HL-60 (cell line): ENCODE measurements at regions not wholly inside any gene's neighbourhood (a gene's known extent, or its start where the extent isn't known, plus 50 kb on each side); places are given as distances from the start of the nearest gene placed in this dataset.

Experiments
- TF ChIP-seq, protein P1 (sequence below): IDR thresholded peaks from 2 replicates; pipeline ENCODE4 v1.6.1; 2012; ENCODE audit warnings: low read depth; ENCODE audit not compliant: insufficient replicate concordance
- TF ChIP-seq, protein P2 (sequence below): IDR thresholded peaks from one replicate; pipeline ENCODE4 v1.5.1; 2011; ENCODE audit warnings: low read length, control low read depth, inconsistent platforms; ENCODE audit not compliant: insufficient read depth

DNA sequence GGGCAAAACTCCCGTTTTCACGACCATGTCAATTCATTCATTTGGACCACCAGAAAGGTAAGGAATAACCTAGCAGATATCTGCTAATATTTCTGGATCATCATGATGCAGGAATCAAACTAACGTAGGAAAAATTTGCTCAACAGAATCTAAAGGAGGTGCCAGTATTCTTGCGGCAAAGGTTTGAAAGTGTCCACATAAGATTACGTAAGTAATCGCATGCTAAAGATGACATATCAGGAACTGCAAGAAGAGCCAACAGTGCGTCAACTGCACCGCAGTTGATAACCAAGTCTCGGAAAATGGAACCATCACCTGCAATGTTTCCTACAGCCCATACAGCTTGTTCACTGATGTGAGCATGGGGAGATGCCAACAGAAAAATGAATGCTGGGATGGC, 194.1 kb upstream of the ZNF804B start:
- TF ChIP-seq, protein P1, sequence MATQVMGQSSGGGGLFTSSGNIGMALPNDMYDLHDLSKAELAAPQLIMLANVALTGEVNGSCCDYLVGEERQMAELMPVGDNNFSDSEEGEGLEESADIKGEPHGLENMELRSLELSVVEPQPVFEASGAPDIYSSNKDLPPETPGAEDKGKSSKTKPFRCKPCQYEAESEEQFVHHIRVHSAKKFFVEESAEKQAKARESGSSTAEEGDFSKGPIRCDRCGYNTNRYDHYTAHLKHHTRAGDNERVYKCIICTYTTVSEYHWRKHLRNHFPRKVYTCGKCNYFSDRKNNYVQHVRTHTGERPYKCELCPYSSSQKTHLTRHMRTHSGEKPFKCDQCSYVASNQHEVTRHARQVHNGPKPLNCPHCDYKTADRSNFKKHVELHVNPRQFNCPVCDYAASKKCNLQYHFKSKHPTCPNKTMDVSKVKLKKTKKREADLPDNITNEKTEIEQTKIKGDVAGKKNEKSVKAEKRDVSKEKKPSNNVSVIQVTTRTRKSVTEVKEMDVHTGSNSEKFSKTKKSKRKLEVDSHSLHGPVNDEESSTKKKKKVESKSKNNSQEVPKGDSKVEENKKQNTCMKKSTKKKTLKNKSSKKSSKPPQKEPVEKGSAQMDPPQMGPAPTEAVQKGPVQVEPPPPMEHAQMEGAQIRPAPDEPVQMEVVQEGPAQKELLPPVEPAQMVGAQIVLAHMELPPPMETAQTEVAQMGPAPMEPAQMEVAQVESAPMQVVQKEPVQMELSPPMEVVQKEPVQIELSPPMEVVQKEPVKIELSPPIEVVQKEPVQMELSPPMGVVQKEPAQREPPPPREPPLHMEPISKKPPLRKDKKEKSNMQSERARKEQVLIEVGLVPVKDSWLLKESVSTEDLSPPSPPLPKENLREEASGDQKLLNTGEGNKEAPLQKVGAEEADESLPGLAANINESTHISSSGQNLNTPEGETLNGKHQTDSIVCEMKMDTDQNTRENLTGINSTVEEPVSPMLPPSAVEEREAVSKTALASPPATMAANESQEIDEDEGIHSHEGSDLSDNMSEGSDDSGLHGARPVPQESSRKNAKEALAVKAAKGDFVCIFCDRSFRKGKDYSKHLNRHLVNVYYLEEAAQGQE: no peak
- TF ChIP-seq, protein P2, sequence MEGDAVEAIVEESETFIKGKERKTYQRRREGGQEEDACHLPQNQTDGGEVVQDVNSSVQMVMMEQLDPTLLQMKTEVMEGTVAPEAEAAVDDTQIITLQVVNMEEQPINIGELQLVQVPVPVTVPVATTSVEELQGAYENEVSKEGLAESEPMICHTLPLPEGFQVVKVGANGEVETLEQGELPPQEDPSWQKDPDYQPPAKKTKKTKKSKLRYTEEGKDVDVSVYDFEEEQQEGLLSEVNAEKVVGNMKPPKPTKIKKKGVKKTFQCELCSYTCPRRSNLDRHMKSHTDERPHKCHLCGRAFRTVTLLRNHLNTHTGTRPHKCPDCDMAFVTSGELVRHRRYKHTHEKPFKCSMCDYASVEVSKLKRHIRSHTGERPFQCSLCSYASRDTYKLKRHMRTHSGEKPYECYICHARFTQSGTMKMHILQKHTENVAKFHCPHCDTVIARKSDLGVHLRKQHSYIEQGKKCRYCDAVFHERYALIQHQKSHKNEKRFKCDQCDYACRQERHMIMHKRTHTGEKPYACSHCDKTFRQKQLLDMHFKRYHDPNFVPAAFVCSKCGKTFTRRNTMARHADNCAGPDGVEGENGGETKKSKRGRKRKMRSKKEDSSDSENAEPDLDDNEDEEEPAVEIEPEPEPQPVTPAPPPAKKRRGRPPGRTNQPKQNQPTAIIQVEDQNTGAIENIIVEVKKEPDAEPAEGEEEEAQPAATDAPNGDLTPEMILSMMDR: no peak
